Mesenchymal stem cell (in vitro differentiated cells and primary cell): ENCODE measurements at regions not wholly inside any gene's neighbourhood (a gene's known extent, or its start where the extent isn't known, plus 50 kb on each side); places are given as distances from the start of the nearest gene placed in this dataset.

Experiments
- DNase-seq: peaks from one replicate; pipeline ENCODE4 v3.0.0-alpha.2; 2013
- H2AFZ ChIP-seq: one replicate; pipeline ENCODE4 v1.6.1; 2013; ENCODE audit warnings: low read depth, mild to moderate bottlenecking, control low read depth, inconsistent platforms, low read length, moderate library complexity
- H2AK5ac ChIP-seq: 2 replicates; pipeline ENCODE4 v1.6.1; 2013; ENCODE audit warnings: low read length, moderate library complexity, mild to moderate bottlenecking, inconsistent platforms; ENCODE audit not compliant: severe bottlenecking
- H2BK120ac ChIP-seq: one replicate; pipeline ENCODE4 v1.6.1; 2013; ENCODE audit warnings: low read depth, mild to moderate bottlenecking, inconsistent platforms, low read length, moderate library complexity
- H2BK12ac ChIP-seq, 2 experiments: one replicate each; pipeline ENCODE4 v1.6.1; 2013; ENCODE audit warnings: inconsistent platforms in 2 of 2, low read length in 2 of 2, mild to moderate bottlenecking in 2 of 2, moderate library complexity in 2 of 2, control low read depth in 1 of 2
- H2BK15ac ChIP-seq: one replicate; pipeline ENCODE4 v1.6.1; 2013; ENCODE audit warnings: mild to moderate bottlenecking, low read depth, inconsistent platforms; ENCODE audit not compliant: poor library complexity, severe bottlenecking
- H2BK5ac ChIP-seq: 2 replicates; pipeline ENCODE4 v1.6.1; 2013; ENCODE audit warnings: low read depth, mild to moderate bottlenecking, low read length, control low read depth, inconsistent platforms; ENCODE audit not compliant: poor library complexity, severe bottlenecking
- H3K14ac ChIP-seq, 2 experiments: one replicate each; pipeline ENCODE4 v1.6.1; 2013; ENCODE audit warnings: inconsistent platforms in 2 of 2, low read length in 2 of 2, control low read depth in 1 of 2, mild to moderate bottlenecking in 1 of 2, moderate library complexity in 1 of 2
- H3K18ac ChIP-seq, 2 experiments: one replicate each; pipeline ENCODE4 v1.6.1; 2013; ENCODE audit warnings: inconsistent platforms in 2 of 2, low read length in 2 of 2, control low read depth in 1 of 2, low read depth in 1 of 2, mild to moderate bottlenecking in 1 of 2
- H3K23ac ChIP-seq, 2 experiments: one replicate each; pipeline ENCODE4 v1.6.1; 2013; ENCODE audit warnings: inconsistent platforms in 2 of 2, low read length in 2 of 2, mild to moderate bottlenecking in 2 of 2, moderate library complexity in 2 of 2, control low read depth in 1 of 2
- H3K27ac ChIP-seq: 2 replicates; pipeline ENCODE4 v1.5.1; 2013; ENCODE audit warnings: mild to moderate bottlenecking, moderate library complexity, low read length, control low read depth, inconsistent platforms; ENCODE audit not compliant: poor library complexity, severe bottlenecking
- H3K27me3 ChIP-seq, 2 experiments: 2 replicates each; pipeline versions ENCODE4 v1.6.1 to v1.7.0; 2013; ENCODE audit warnings: low read length in 2 of 2, mild to moderate bottlenecking in 2 of 2, moderate library complexity in 2 of 2, control low read depth in 1 of 2, inconsistent platforms in 1 of 2; ENCODE audit not compliant: control insufficient read depth in 1 of 2, insufficient read depth in 1 of 2
- H3K36me3 ChIP-seq, 2 experiments: 2 replicates each; pipeline versions ENCODE4 v1.6.1 to v1.7.0; 2013; ENCODE audit warnings: low read length in 2 of 2, control low read depth in 1 of 2, inconsistent platforms in 1 of 2, low read depth in 1 of 2, mild to moderate bottlenecking in 1 of 2; ENCODE audit not compliant: insufficient read depth in 2 of 2, control insufficient read depth in 1 of 2
- H3K4ac ChIP-seq, 2 experiments: one replicate each; pipeline ENCODE4 v1.6.1; 2013; ENCODE audit warnings: inconsistent platforms in 2 of 2, low read length in 2 of 2, mild to moderate bottlenecking in 2 of 2, moderate library complexity in 2 of 2, control low read depth in 1 of 2, low read depth in 1 of 2
- H3K4me1 ChIP-seq: 2 replicates; pipeline ENCODE4 v1.6.1; 2013; ENCODE audit warnings: low read depth, low read length, control low read depth; ENCODE audit not compliant: control insufficient read depth, insufficient read depth
- H3K4me2 ChIP-seq: 2 replicates; pipeline ENCODE4 v1.6.1; 2013; ENCODE audit warnings: low read length, mild to moderate bottlenecking, inconsistent platforms; ENCODE audit not compliant: poor library complexity, severe bottlenecking
- H3K4me3 ChIP-seq, 2 experiments: 2 replicates each; pipeline versions ENCODE4 v1.5.1 to v1.7.0; 2013; ENCODE audit warnings: low read length in 2 of 2, mild to moderate bottlenecking in 2 of 2, control low read depth in 1 of 2, low read depth in 1 of 2; ENCODE audit not compliant: insufficient read depth in 1 of 2
- H3K79me1 ChIP-seq: replicated peaks from 2 replicates; pipeline ENCODE4 v1.6.1; 2013; ENCODE audit warnings: mild to moderate bottlenecking, control low read depth, low read length, inconsistent platforms; ENCODE audit not compliant: poor library complexity, severe bottlenecking
- H3K9ac ChIP-seq: 2 replicates; pipeline ENCODE4 v1.7.0; 2013; ENCODE audit warnings: mild to moderate bottlenecking, low read length, moderate library complexity
- H3K9me3 ChIP-seq: 2 replicates; pipeline ENCODE4 v1.7.0; 2013; ENCODE audit warnings: mild to moderate bottlenecking, low read length; ENCODE audit not compliant: control insufficient read depth
- H4K8ac ChIP-seq: one replicate; pipeline ENCODE4 v1.6.1; 2013; ENCODE audit warnings: inconsistent platforms, mild to moderate bottlenecking, low read length, moderate library complexity
- H4K91ac ChIP-seq: one replicate; pipeline ENCODE4 v1.6.1; 2013; ENCODE audit warnings: mild to moderate bottlenecking, low read length, inconsistent platforms
- whole genome bisulfite sequencing: methylation state at CpG from one replicate; pipeline ENCODE4 v1.1.7; 2013; ENCODE audit warnings: mixed read lengths; 5-methylcytosine and 5-hydroxymethylcytosine counted together

DNA sequence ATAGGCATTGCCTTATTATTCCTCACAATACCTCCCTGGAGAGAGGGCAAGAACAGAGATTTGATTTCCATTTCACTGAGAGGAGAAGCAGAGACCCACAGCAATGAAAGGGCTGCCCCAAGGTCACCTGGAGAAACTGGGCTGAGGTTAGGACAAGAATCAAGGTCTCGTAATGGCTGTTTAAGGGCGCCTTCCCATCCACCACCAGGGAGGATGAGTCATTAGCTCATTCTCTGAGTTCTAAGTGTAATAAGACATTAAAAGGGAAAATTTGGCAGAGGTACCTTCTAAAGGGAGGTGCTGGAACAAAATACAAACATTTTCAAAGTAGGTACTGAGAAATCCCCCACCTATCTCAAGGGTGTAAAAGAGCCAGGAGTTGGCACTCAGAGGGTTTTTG lies 52.6 kb upstream of the TCERG1 start:
- H3K14ac ChIP-seq = no peak overlapping the region
- H3K4me3 ChIP-seq = no peak overlapping the region
- H2BK5ac ChIP-seq = no peak overlapping the region
- no peak overlapping the region for H2BK15ac ChIP-seq
- H3K4me1 ChIP-seq = no peaks in the 10 kb centered on the region
- H3K4me2 ChIP-seq = no peak overlapping the region
- no peak overlapping the region for H3K18ac ChIP-seq
- no peak overlapping the region for H2AK5ac ChIP-seq
- H3K27me3 ChIP-seq = peaks cover 58 to 59% of the 10 kb centered on the region in 2 experiments
- H2BK120ac ChIP-seq = no peak overlapping the region
- no peak overlapping the region for H4K91ac ChIP-seq
- no peak overlapping the region for H2AFZ ChIP-seq
- H3K27ac ChIP-seq = no peak overlapping the region
- no peak overlapping the region for H3K9ac ChIP-seq
- no peak overlapping the region for H3K23ac ChIP-seq
- no peak overlapping the region for H3K4ac ChIP-seq
- WGBS = 71% methylated on average over 2 of the region's 2 CpGs
- no peaks in the 10 kb centered on the region for H3K36me3 ChIP-seq
- no peak overlapping the region for H4K8ac ChIP-seq
- peaks cover 5% of the 10 kb centered on the region for H3K9me3 ChIP-seq
- H2BK12ac ChIP-seq = no peak overlapping the region
- DNase-seq = no peak
- no peaks in the 10 kb centered on the region for H3K79me1 ChIP-seq

DNA sequence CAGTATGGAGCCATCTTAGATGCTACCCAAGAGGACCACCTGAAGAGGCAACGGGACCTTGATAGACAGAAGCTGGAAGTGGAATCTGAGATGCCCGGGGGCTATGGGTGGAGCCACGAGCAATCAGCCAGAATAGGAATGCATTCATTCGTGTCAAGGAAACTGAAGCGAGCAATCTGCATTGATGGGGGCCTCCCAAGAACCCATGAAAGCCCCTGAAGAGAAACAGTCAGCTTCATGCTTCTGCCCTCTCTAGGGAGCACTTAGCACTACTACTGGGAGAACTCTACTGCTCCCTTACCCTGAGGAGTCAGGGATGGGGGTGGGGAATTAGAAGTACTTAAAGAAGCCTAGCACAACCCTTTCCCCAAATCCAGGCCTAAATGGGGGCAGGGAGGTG lies 51.9 kb upstream of the TCERG1 start:
- H3K23ac ChIP-seq = no peak overlapping the region
- H3K4ac ChIP-seq = no peak overlapping the region
- no peak overlapping the region for H3K14ac ChIP-seq
- no peak overlapping the region for H2AK5ac ChIP-seq
- no peaks in the 10 kb centered on the region for H3K36me3 ChIP-seq
- H2BK15ac ChIP-seq = no peak overlapping the region
- H3K4me1 ChIP-seq = no peaks in the 10 kb centered on the region
- no peak overlapping the region for H3K4me2 ChIP-seq
- H2BK12ac ChIP-seq = no peak overlapping the region
- no peak overlapping the region for H4K91ac ChIP-seq
- no peaks in the 10 kb centered on the region for H3K79me1 ChIP-seq
- no peak overlapping the region for H3K9ac ChIP-seq
- H2BK5ac ChIP-seq = no peak overlapping the region
- no peak overlapping the region for H4K8ac ChIP-seq
- peaks cover 5% of the 10 kb centered on the region for H3K9me3 ChIP-seq
- no peak for DNase-seq
- no peak overlapping the region for H3K27ac ChIP-seq
- H2BK120ac ChIP-seq = no peak overlapping the region
- WGBS = 62% methylated on average over 5 of the region's 5 CpGs
- no peak overlapping the region for H3K18ac ChIP-seq
- H3K27me3 ChIP-seq = peaks cover 57 to 58% of the 10 kb centered on the region in 2 experiments
- no peak overlapping the region for H3K4me3 ChIP-seq
- H2AFZ ChIP-seq = no peak overlapping the region
